Panc1 (cell line): ENCODE measurements at regions not wholly inside any gene's neighbourhood (a gene's known extent, or its start where the extent isn't known, plus 50 kb on each side); places are given as distances from the start of the nearest gene placed in this dataset.

Experiments
- ATAC-seq: fragments of 200-7000 bp; cut with Tn5 transposase; 2 replicates; pipeline ENCODE4 v1.9.1; 2020; ENCODE audit warnings: mild to moderate bottlenecking, moderate library complexity
- BruUV-seq: library from RNA; stranded (reverse); fragments of 400-500 nt; replicated peaks from 2 replicates; lab custom pipeline; 2021; lab: Mats Ljungman, UMichigan
- CTCF ChIA-PET: fragments of 300-600 bp; sonication (Branson Sonifier 250); formaldehyde crosslinking; loops from one replicate; lab custom pipeline; 2022; ENCODE audit warnings: antibody characterized with exemption; lab: Charles Lee
- POLR2A ChIA-PET: fragments of 300-600 bp; sonication (Branson Sonifier 250); formaldehyde crosslinking; loops from one replicate; lab custom pipeline; 2022; ENCODE audit warnings: antibody characterized with exemption; lab: Charles Lee
- DNase-seq: peaks from one replicate; pipeline ENCODE4 v3.0.0-alpha.2; 2010; ENCODE audit warnings: low read depth, low spot score
- H3K27ac ChIP-seq: 2 replicates; pipeline ENCODE4 v1.5.1; 2011; ENCODE audit warnings: mild to moderate bottlenecking, low read length, inconsistent platforms
- H3K27me3 ChIP-seq: fragments of 200-500 bp; sonication (Bioruptor generic); 2 replicates; pipeline ENCODE4 v1.6.0; 2014; ENCODE audit warnings: low read length, inconsistent platforms; ENCODE audit not compliant: control insufficient read depth, insufficient read depth
- H3K36me3 ChIP-seq: fragments of 200-500 bp; sonication (Bioruptor generic); 2 replicates; pipeline ENCODE4 v1.5.1; 2014; ENCODE audit warnings: inconsistent platforms, mild to moderate bottlenecking, low read length, moderate library complexity; ENCODE audit not compliant: control insufficient read depth, insufficient read depth
- H3K4me1 ChIP-seq: 2 replicates; pipeline ENCODE4 v1.5.1; 2011; ENCODE audit warnings: inconsistent platforms, mild to moderate bottlenecking, low read length, moderate library complexity; ENCODE audit not compliant: control insufficient read depth, insufficient read depth
- H3K4me3 ChIP-seq, 2 experiments: 2 replicates each; pipeline ENCODE4 v1.5.1; 2011 to 2012; ENCODE audit warnings: low read depth in 2 of 2, low read length in 2 of 2, mild to moderate bottlenecking in 2 of 2, inconsistent platforms in 1 of 2, moderate library complexity in 1 of 2
- H3K9me3 ChIP-seq: fragments of 200-500 bp; sonication (Bioruptor generic); 2 replicates; pipeline ENCODE4 v1.5.1; 2014; ENCODE audit warnings: low read depth, mild to moderate bottlenecking, inconsistent platforms, low read length, moderate library complexity; ENCODE audit not compliant: control insufficient read depth, insufficient read depth
- CTCF ChIP-seq: fragments of 450-650 bp; IDR thresholded peaks from 2 replicates; pipeline ENCODE4 v1.5.1; 2017; ENCODE audit warnings: mild to moderate bottlenecking
- POLR2AphosphoS5 ChIP-seq: IDR thresholded peaks from 2 replicates; pipeline ENCODE4 v1.6.1; 2012; ENCODE audit warnings: mild to moderate bottlenecking, low read depth, low read length, moderate library complexity
- REST ChIP-seq, 2 experiments: IDR thresholded peaks; 2 replicates each; pipeline ENCODE4 v1.6.1; 2011 to 2012; ENCODE audit warnings: low read depth in 2 of 2, control low read depth in 1 of 2, low read length in 1 of 2, mild to moderate bottlenecking in 1 of 2, moderate library complexity in 1 of 2; ENCODE audit not compliant: insufficient read depth in 1 of 2
- SIN3A ChIP-seq: IDR thresholded peaks from 2 replicates; pipeline ENCODE4 v1.6.1; 2012; ENCODE audit warnings: low read depth, mild to moderate bottlenecking, low read length, moderate library complexity, borderline replicate concordance; ENCODE audit not compliant: insufficient read depth
- TCF7L2 ChIP-seq: IDR thresholded peaks from 2 replicates; pipeline ENCODE4 v1.6.1; 2011; ENCODE audit warnings: mild to moderate bottlenecking, low read depth, low read length, inconsistent platforms
- in situ Hi-C: cut with HindIII; loops from 2 replicates; pipeline ENCODE4 v1.10.0; 2016; ENCODE audit warnings: low sequenced_read_pairs, low pct_unique_long_range_greater_than_20kb
- intact Hi-C: fragments of 100-400 bp; cut with micrococcal nuclease; formaldehyde crosslinking; loops from one replicate; pipeline ENCODE4 v1.10.0; 2022; ENCODE audit not compliant: unreplicated experiment

- DNase-seq = no peak
- Histone ChIP-seq H3K36me3 (no peaks in the 10 kb centered on the region), H3K4me3 (no peak overlapping the region), H3K9me3 (no peaks in the 10 kb centered on the region), H3K27me3 (no peaks in the 10 kb centered on the region), H3K4me1 (no peaks in the 10 kb centered on the region), H3K27ac (no peak overlapping the region)
- TF ChIP-seq REST (IDR thresholded peaks at IDR 0.05; ENCODE audit: insufficient read depth in 1 of 2, low read depth in 2 of 2, low read length in 1 of 2) (no peak), POLR2AphosphoS5 (no peak), CTCF (no peak)
- CTCF ChIA-PET = no interaction called here
- POLR2A ChIA-PET = no interaction called here
- in situ Hi-C loops = no loop called here
- intact Hi-C loops = no loop called here
- ATAC-seq = no peak
- BruUV-seq = no TSS peak
Measured at GRCh38 chrX:34503119-34503518, 154.0 kb downstream of the TMEM47 start.

GRCh38 chrX:34493086-34493485, 164.0 kb downstream of the TMEM47 start:
- Histone ChIP-seq H3K4me3 (no peak overlapping the region), H3K9me3 (no peaks in the 10 kb centered on the region), H3K36me3 (no peaks in the 10 kb centered on the region), H3K27me3 (no peaks in the 10 kb centered on the region), H3K27ac (no peak overlapping the region), H3K4me1 (no peaks in the 10 kb centered on the region)
- intact Hi-C loops = no loop called here
- in situ Hi-C loops = no loop called here
- DNase-seq (no peak), ATAC-seq (no peak)
- POLR2A ChIA-PET = no interaction called here
- TF ChIP-seq REST (IDR thresholded peaks at IDR 0.05; ENCODE audit: insufficient read depth in 1 of 2, low read depth in 2 of 2, low read length in 1 of 2) (no peak), TCF7L2 (no peak), CTCF (no peak), SIN3A (no peak), POLR2AphosphoS5 (no peak)
- CTCF ChIA-PET = no interaction called here
- no TSS peak for BruUV-seq
